Liver (tissue), 8 donors: ENCODE measurements at regions not wholly inside any gene's neighbourhood (a gene's known extent, or its start where the extent isn't known, plus 50 kb on each side); places are given as distances from the start of the nearest gene placed in this dataset.

Experiments
- DNase-seq: peaks from one replicate; pipeline ENCODE4 v3.0.0-alpha.2; 2017; ENCODE audit warnings: low spot score
- H3K27ac ChIP-seq, 2 donors: one replicate each; pipeline ENCODE4 v1.7.0; 2013; ENCODE audit warnings: inconsistent platforms in 2 of 2, low read length in 2 of 2, control low read depth in 1 of 2, low read depth in 1 of 2, mild to moderate bottlenecking in 1 of 2
- H3K27me3 ChIP-seq, 4 donors: one replicate each; pipeline versions ENCODE4 v1.6.1 to v1.7.0; 2013; ENCODE audit warnings: low read length in 3 of 4, inconsistent platforms in 1 of 4, mild to moderate bottlenecking in 1 of 4, moderate library complexity in 1 of 4; ENCODE audit not compliant: control insufficient read depth in 4 of 4, insufficient read depth in 4 of 4
- H3K36me3 ChIP-seq, 4 donors: one replicate each; pipeline versions ENCODE4 v1.6.1 to v1.7.0; 2013; ENCODE audit warnings: low read length in 3 of 4, mild to moderate bottlenecking in 3 of 4, low read depth in 1 of 4, moderate library complexity in 1 of 4; ENCODE audit not compliant: control insufficient read depth in 4 of 4, insufficient read depth in 3 of 4
- H3K4me1 ChIP-seq, 4 donors: one replicate each; pipeline versions ENCODE4 v1.6.1 to v1.7.0; 2013; ENCODE audit warnings: low read length in 3 of 4, mild to moderate bottlenecking in 3 of 4, moderate library complexity in 1 of 4; ENCODE audit not compliant: control insufficient read depth in 4 of 4, insufficient read depth in 4 of 4
- H3K4me3 ChIP-seq, 3 donors: one replicate each; pipeline versions ENCODE4 v1.6.1 to v1.7.0; 2013; ENCODE audit warnings: low read length in 3 of 3, control low read depth in 1 of 3, low read depth in 1 of 3, mild to moderate bottlenecking in 1 of 3
- H3K9ac ChIP-seq, 2 donors: one replicate each; pipeline ENCODE4 v1.7.0; 2013; ENCODE audit warnings: low read length in 2 of 2, mild to moderate bottlenecking in 2 of 2, moderate library complexity in 2 of 2, control low read depth in 1 of 2, low read depth in 1 of 2
- H3K9me3 ChIP-seq, 4 donors: one replicate each; pipeline versions ENCODE4 v1.6.1 to v1.7.0; 2013; ENCODE audit warnings: low read length in 3 of 4; ENCODE audit not compliant: control insufficient read depth in 4 of 4
- EGR1 ChIP-seq, 2 donors: IDR thresholded peaks; 2 replicates each; pipeline ENCODE4 v1.6.1; 2016 to 2018; ENCODE audit warnings: antibody characterized with exemption in 2 of 2, low read depth in 2 of 2
- FOXA1 ChIP-seq: IDR thresholded peaks from 2 replicates; pipeline ENCODE4 v1.6.1; 2016; ENCODE audit warnings: antibody characterized with exemption
- FOXA2 ChIP-seq: IDR thresholded peaks from 2 replicates; pipeline ENCODE4 v1.6.1; 2016; ENCODE audit warnings: antibody characterized with exemption
- GABPA ChIP-seq, 2 donors: IDR thresholded peaks in 1 of 2; conservative IDR thresholded peaks in 1 of 2; 2 replicates each; pipeline ENCODE4 v1.6.1; 2016; ENCODE audit warnings: antibody characterized with exemption in 2 of 2, mild to moderate bottlenecking in 1 of 2, moderate library complexity in 1 of 2
- HNF4A ChIP-seq, 2 donors: conservative IDR thresholded peaks; 2 replicates each; pipeline ENCODE4 v1.6.1; 2016; ENCODE audit warnings: antibody characterized with exemption in 2 of 2, mild to moderate bottlenecking in 2 of 2
- HNF4G ChIP-seq: IDR thresholded peaks from 2 replicates; pipeline ENCODE4 v1.6.1; 2016; ENCODE audit warnings: antibody characterized with exemption
- JUND ChIP-seq, 2 donors: IDR thresholded peaks; 2 replicates each; pipeline ENCODE4 v1.6.1; 2016; ENCODE audit warnings: antibody characterized with exemption in 2 of 2
- MAX ChIP-seq: IDR thresholded peaks from 2 replicates; pipeline ENCODE4 v1.6.1; 2016; ENCODE audit warnings: antibody characterized with exemption
- NR2F2 ChIP-seq: IDR thresholded peaks from 2 replicates; pipeline ENCODE4 v1.6.1; 2016; ENCODE audit warnings: antibody characterized with exemption
- RAD21 ChIP-seq, 2 donors: IDR thresholded peaks; 2 replicates each; pipeline ENCODE4 v1.6.1; 2016; ENCODE audit warnings: antibody characterized with exemption in 2 of 2, mild to moderate bottlenecking in 2 of 2
- REST ChIP-seq: IDR thresholded peaks from 2 replicates; pipeline ENCODE4 v1.6.1; 2016; ENCODE audit warnings: antibody characterized with exemption, mild to moderate bottlenecking
- RXRA ChIP-seq, 2 donors: IDR thresholded peaks; 2 replicates each; pipeline ENCODE4 v1.6.1; 2017 to 2018; ENCODE audit warnings: antibody characterized with exemption in 2 of 2, mild to moderate bottlenecking in 1 of 2
- SP1 ChIP-seq: IDR thresholded peaks from 2 replicates; pipeline ENCODE4 v1.6.1; 2018; ENCODE audit warnings: antibody characterized with exemption, mild to moderate bottlenecking
- TAF1 ChIP-seq: conservative IDR thresholded peaks from 2 replicates; pipeline ENCODE4 v1.6.1; 2016; ENCODE audit warnings: antibody characterized with exemption, mild to moderate bottlenecking
- YY1 ChIP-seq: IDR thresholded peaks from 2 replicates; pipeline ENCODE4 v1.6.1; 2016; ENCODE audit warnings: antibody characterized with exemption, mild to moderate bottlenecking
- ZBTB33 ChIP-seq: IDR thresholded peaks from 2 replicates; pipeline ENCODE4 v1.6.1; 2016; ENCODE audit warnings: antibody characterized with exemption
- WGBS: extraction: QIAGEN DNeasy Blood & Tissue Kit; methylation state at CpG from one replicate; pipeline ENCODE4 v1.1.7; 2013; 5-methylcytosine and 5-hydroxymethylcytosine counted together
- TF ChIP-seq, protein P1 (sequence below): IDR thresholded peaks from 2 replicates; pipeline ENCODE4 v1.6.1; 2016; ENCODE audit warnings: antibody characterized with exemption
- TF ChIP-seq, protein P2 (sequence below): fragments of 150-350 bp; IDR thresholded peaks from 2 replicates; pipeline ENCODE4 v1.5.1; 2017; ENCODE audit warnings: improper control_type of control experiment, low read depth, low read length; ENCODE audit not compliant: missing input control
- donor health status: healthy.
- donor health status: healthy.
- donor health status: healthy.
- donor health status: healthy.
- donor health status: healthy.

DNA sequence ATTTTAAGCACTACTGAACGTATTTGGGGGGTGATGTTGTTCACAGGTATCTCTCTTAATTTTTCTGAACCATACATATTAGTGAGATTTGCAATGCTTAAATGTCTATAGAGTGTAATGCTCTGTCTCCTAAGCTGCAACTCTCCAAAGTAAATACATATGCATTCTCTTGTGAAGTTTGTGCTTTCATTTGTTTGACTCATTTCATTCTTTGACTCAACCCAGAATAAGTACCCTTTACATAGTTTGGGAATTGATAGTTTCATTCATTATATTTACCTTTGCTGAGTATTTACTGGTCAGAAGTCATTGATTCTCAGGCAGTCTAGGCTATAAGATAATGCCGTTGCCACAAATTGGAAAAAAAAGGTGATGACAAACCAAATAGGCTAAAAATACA, 406.9 kb downstream of the FGF9 start:
- H3K4me1 ChIP-seq, result no peaks in the 10 kb centered on the region
- H3K9me3 ChIP-seq, result no peaks in the 10 kb centered on the region
- no peaks in the 10 kb centered on the region for H3K36me3 ChIP-seq
- H3K4me3 ChIP-seq, result no peak overlapping the region
- peaks cover 0 to 6% (median 0%) of the 10 kb centered on the region in 4 donors for H3K27me3 ChIP-seq
- no peak overlapping the region for H3K9ac ChIP-seq
- 35% methylated on average over 2 of the region's 2 CpGs for WGBS
- no peak for DNase-seq
- no peak for TF ChIP-seq FOXA2
- no peak for TF ChIP-seq SP1
- TF ChIP-seq RAD21 (IDR thresholded peaks at IDR 0.05), result no peak
- TF ChIP-seq REST, result no peak
- no peak for TF ChIP-seq JUND (IDR thresholded peaks at IDR 0.05)
- TF ChIP-seq FOXA1, result no peak
- no peak for TF ChIP-seq ZBTB33
- TF ChIP-seq RXRA (IDR thresholded peaks at IDR 0.05), result no peak
- no peak for TF ChIP-seq TAF1
- TF ChIP-seq EGR1 (IDR thresholded peaks at IDR 0.05; ENCODE audit: low read depth in 2 of 2), result no peak
- TF ChIP-seq MAX, result no peak
- TF ChIP-seq HNF4G, result no peak
- TF ChIP-seq, protein P1, sequence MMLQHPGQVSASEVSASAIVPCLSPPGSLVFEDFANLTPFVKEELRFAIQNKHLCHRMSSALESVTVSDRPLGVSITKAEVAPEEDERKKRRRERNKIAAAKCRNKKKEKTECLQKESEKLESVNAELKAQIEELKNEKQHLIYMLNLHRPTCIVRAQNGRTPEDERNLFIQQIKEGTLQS, result no peak
- no peak for TF ChIP-seq GABPA (IDR thresholded peaks at IDR 0.05 in 1 of 2, conservative IDR thresholded peaks at IDR 0.05 in 1 of 2)
- TF ChIP-seq NR2F2, result no peak
- TF ChIP-seq HNF4A (conservative IDR thresholded peaks at IDR 0.05), result no peak
- no peak for TF ChIP-seq YY1
- TF ChIP-seq, protein P2, sequence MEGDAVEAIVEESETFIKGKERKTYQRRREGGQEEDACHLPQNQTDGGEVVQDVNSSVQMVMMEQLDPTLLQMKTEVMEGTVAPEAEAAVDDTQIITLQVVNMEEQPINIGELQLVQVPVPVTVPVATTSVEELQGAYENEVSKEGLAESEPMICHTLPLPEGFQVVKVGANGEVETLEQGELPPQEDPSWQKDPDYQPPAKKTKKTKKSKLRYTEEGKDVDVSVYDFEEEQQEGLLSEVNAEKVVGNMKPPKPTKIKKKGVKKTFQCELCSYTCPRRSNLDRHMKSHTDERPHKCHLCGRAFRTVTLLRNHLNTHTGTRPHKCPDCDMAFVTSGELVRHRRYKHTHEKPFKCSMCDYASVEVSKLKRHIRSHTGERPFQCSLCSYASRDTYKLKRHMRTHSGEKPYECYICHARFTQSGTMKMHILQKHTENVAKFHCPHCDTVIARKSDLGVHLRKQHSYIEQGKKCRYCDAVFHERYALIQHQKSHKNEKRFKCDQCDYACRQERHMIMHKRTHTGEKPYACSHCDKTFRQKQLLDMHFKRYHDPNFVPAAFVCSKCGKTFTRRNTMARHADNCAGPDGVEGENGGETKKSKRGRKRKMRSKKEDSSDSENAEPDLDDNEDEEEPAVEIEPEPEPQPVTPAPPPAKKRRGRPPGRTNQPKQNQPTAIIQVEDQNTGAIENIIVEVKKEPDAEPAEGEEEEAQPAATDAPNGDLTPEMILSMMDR, result no peak
- no peak overlapping the region for H3K27ac ChIP-seq

GRCh38 chr13:22079961-22080360, 409.1 kb downstream of the FGF9 start:
- Histone ChIP-seq H3K4me3 (no peak overlapping the region), H3K9ac (no peak overlapping the region), H3K27me3 (peaks cover 0 to 6% (median 0%) of the 10 kb centered on the region in 4 donors), H3K4me1 (no peaks in the 10 kb centered on the region), H3K27ac (no peak overlapping the region), H3K9me3 (no peaks in the 10 kb centered on the region), H3K36me3 (no peaks in the 10 kb centered on the region)
- 81% methylated on average over 11 of the region's 11 CpGs for WGBS
- DNase-seq, result no peak
- TF ChIP-seq HNF4G (no peak), RAD21 (IDR thresholded peaks at IDR 0.05) (no peak), TAF1 (no peak), REST (no peak), HNF4A (conservative IDR thresholded peaks at IDR 0.05) (no peak), NR2F2 (no peak), SP1 (no peak), ZBTB33 (no peak), EGR1 (IDR thresholded peaks at IDR 0.05; ENCODE audit: low read depth in 2 of 2) (no peak), YY1 (no peak)
- TF ChIP-seq, protein P1, result no peak
